HFFc6 (cell line): ENCODE measurements at regions not wholly inside any gene's neighbourhood (a gene's known extent, or its start where the extent isn't known, plus 50 kb on each side); places are given as distances from the start of the nearest gene placed in this dataset.

Experiments used
- DNase-seq: peaks from one replicate; pipeline ENCODE4 v3.0.0-alpha.2; 2018
- H3K27ac Mint-ChIP-seq: 2 replicates; pipeline ENCODE4 v1.8.0; 2020; ENCODE audit warnings: mild to moderate bottlenecking, mixed read lengths
- H3K27me3 Mint-ChIP-seq: 2 replicates; pipeline ENCODE4 v1.8.0; 2021; ENCODE audit warnings: mild to moderate bottlenecking, moderate library complexity, mixed read lengths; ENCODE audit not compliant: insufficient read depth
- H3K36me3 Mint-ChIP-seq: 2 replicates; pipeline ENCODE4 v1.8.0; 2021; ENCODE audit warnings: low read depth, mixed read lengths
- H3K4me1 Mint-ChIP-seq: 2 replicates; pipeline ENCODE4 v1.8.0; 2020; ENCODE audit warnings: low read depth, mixed read lengths
- H3K4me3 Mint-ChIP-seq: 2 replicates; pipeline ENCODE4 v1.8.0; 2020; ENCODE audit warnings: mild to moderate bottlenecking, moderate library complexity, mixed read lengths
- H3K9me3 Mint-ChIP-seq: 2 replicates; pipeline ENCODE4 v1.8.0; 2020; ENCODE audit warnings: mild to moderate bottlenecking, mixed read lengths
- CTCF ChIP-seq: fragments of 200-600 bp; sonication (generic); IDR thresholded peaks from 2 replicates; pipeline ENCODE4 v1.5.0; 2021; ENCODE audit warnings: antibody characterized with exemption, mild to moderate bottlenecking

GRCh38 chr13:72295153-72295552 lies 428.1 kb upstream of the DACH1 start:
- Mint-ChIP-seq H3K36me3 (0 out of 2 replicates have a peak, but pooled peaks cover 4% of the 10 kb centered on the region), H3K27me3 (no peaks in the 10 kb centered on the region), H3K4me3 (no peak overlapping the region), H3K9me3 (peaks cover 15% of the 10 kb centered on the region), H3K4me1 (peaks cover 26% of the 10 kb centered on the region; the same call in 1 of the 2 replicates), H3K27ac (no peak overlapping the region)
- DNase-seq = no peak
- no peak for TF ChIP-seq CTCF

- peaks cover 26% of the 10 kb centered on the region; the same call in 1 of the 2 replicates for H3K4me1 Mint-ChIP-seq
- 0 out of 2 replicates have a peak, but pooled peaks cover 4% of the 10 kb centered on the region for H3K36me3 Mint-ChIP-seq
- DNase-seq = no peak
- no peak overlapping the region for H3K4me3 Mint-ChIP-seq
- no peak for TF ChIP-seq CTCF
- no peaks in the 10 kb centered on the region for H3K27me3 Mint-ChIP-seq
- H3K27ac Mint-ChIP-seq = no peak overlapping the region
- H3K9me3 Mint-ChIP-seq = peaks cover 23% of the 10 kb centered on the region
Observed at GRCh38 chr13:72293206-72293605, 426.2 kb upstream of the DACH1 start.

- no peak overlapping the region; the same call in 1 of the 2 replicates for H3K4me3 Mint-ChIP-seq
- H3K27me3 Mint-ChIP-seq = no peaks in the 10 kb centered on the region
- H3K27ac Mint-ChIP-seq = peak overlapping the region; percentile 63; the same call in 1 of the 2 replicates
- TF ChIP-seq CTCF = no peak
- H3K36me3 Mint-ChIP-seq = 0 out of 2 replicates have a peak, but pooled peaks cover 4% of the 10 kb centered on the region
- peaks cover 26% of the 10 kb centered on the region; the same call in 1 of the 2 replicates for H3K4me1 Mint-ChIP-seq
- H3K9me3 Mint-ChIP-seq = peaks cover 23% of the 10 kb centered on the region
- peak; percentile 76 for DNase-seq
Observed at GRCh38 chr13:72290962-72291681, 424.1 kb upstream of the DACH1 start.

GRCh38 chr13:72286421-72286820 lies 419.4 kb upstream of the DACH1 start:
- Mint-ChIP-seq H3K27ac (no peak overlapping the region), H3K27me3 (peaks cover 1% of the 10 kb centered on the region; the same call in 1 of the 2 replicates), H3K36me3 (no peaks in the 10 kb centered on the region), H3K4me3 (no peak overlapping the region), H3K4me1 (peaks cover 8% of the 10 kb centered on the region; the same call in 1 of the 2 replicates), H3K9me3 (peaks cover 18% of the 10 kb centered on the region)
- TF ChIP-seq CTCF = no peak
- no peak for DNase-seq

GRCh38 chr13:72284791-72285190 lies 417.8 kb upstream of the DACH1 start:
- Mint-ChIP-seq H3K4me3 (no peak overlapping the region), H3K27ac (no peak overlapping the region), H3K36me3 (no peaks in the 10 kb centered on the region), H3K9me3 (peaks cover 12% of the 10 kb centered on the region), H3K27me3 (peaks cover 1% of the 10 kb centered on the region; the same call in 1 of the 2 replicates), H3K4me1 (no peaks in the 10 kb centered on the region)
- no peak for DNase-seq
- no peak for TF ChIP-seq CTCF
